GM04504 (cell line): ENCODE measurements at regions not wholly inside any gene's neighbourhood (a gene's known extent, or its start where the extent isn't known, plus 50 kb on each side); places are given as distances from the start of the nearest gene placed in this dataset.
"Not testable (repeated sequence)": the region's sequence is repeated elsewhere in the genome, so short reads cannot be mapped to it uniquely, and the experiment has no call there.

Experiments used
- DNase-seq: peaks from one replicate; pipeline ENCODE4 v3.0.0-alpha.2; 2012; ENCODE audit warnings: low read depth

DNA sequence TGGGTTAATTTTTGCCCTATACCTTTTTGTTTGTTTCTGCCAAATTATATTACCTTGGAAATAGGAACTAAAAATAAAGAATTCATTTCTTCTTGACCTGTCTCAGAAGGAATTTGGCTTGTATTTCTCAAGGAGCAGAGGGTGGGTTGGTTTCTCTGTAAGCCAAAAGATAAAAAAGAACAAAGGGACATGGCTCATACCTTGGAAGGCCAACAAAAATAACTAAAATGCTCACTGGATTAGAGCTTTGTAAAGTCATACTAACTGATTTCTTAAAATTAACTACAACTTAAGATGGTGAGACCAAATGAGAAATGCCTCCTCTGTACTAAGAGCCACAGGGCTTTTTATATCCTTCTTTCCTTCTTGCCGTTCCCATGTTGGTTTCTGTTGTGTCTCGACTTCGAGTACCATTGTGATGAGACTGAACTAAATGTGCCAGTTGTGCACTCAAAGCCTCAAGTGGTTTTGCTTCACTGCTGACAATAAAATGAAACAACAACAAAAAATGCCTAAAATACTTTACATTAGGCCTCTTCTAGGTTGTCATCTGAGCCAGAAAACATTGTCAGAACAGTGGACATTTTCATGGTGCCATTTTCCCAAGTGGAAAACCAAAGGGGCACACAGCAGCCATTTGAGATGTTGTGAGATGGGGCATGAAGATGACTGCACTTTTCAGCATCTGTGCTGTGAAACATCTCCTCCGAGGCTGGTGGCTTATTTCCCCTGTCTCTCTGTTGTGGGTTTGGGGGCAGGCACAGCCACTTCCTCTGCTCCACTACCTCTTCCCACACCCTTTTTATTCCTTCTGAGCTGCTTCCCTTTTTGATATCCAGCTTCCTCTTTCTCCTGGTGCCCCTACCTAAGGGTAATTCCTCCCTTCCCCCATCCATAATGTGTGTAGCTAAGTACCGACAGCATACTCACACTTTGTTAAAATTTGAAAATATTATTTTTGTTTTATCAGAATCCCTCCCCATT is 51.8 kb upstream of the AGR3 start:
- no peak for DNase-seq

- no peak for DNase-seq
Measured at GRCh38 chr7:16934722-16935340, 53.0 kb upstream of the AGR3 start.

DNA sequence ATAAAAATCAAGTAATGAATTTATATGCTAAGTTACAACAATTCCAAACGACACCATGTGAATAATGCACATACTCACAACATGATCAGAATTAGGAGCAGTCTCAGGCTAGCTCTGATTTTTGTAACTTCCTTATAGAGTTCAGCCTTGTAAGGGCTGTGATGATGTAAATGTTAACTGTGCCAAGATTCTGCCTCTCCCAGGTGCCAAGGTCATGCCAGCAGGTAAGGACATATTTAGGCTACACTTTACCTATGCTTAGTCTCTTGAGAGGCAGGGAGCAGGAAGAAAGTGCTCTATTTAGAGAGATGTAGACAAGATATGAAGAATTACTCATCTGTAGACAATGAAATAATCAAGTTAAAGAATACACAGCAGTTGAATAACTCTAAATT is 53.6 kb upstream of the AGR3 start:
- no peak for DNase-seq

GRCh38 chr7:16936626-16937422 is 55.0 kb upstream of the AGR3 start:
- no peak for DNase-seq

- no peak for DNase-seq
Measured at GRCh38 chr7:16939161-16939560, 57.4 kb upstream of the AGR3 start.

- no peak for DNase-seq
Measured at GRCh38 chr7:16940776-16941175, 59.0 kb upstream of the AGR3 start.

DNA sequence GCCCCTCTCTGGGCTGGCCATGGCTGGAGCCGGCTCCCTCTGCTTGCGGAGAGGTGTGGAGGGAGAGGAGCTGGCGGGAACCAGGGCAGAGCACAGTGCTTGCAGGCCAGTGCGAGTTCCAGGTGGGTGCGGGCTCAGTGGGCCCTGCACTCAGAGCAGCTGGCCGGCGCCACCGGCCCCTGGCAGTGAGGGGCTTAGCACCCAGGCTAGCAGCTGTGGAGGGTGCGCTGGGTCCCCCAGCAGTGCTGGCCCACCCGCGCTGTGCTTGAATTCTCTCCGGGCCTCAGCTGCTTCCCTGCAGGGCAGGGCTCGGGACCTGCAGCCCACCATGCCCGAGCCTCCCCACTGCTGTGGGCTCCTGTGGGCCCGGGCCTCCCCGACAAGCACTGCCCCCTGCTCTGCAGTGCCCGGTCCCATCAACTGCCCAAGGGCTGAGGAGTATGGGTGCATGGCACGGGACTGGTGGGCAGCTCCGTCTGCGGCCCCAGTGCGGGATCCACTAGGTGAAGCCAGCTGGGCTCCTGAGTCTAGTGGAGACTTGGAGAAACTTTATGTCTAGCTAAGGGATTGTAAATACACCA is 61.2 kb upstream of the AGR3 start:
- DNase-seq, result no peak

DNA sequence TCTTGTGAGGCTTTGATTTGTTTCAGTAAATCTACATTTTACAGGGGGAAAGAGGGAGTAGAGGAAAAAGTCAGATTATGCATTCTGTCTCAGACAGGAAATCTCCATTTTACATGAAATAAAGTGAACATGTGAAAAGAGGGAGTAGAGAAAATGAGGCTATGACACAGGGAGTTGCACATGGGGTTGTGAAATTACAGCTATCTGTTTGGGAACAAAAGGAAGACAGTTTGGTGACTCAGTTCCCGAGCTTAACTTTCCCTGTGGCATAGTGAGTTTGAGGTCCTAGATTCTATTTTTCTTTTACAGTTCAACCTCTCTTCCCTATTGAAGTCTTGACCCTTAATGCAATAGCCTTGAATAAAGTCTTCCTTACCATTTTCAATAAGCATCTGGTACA is 63.2 kb upstream of the AGR3 start:
- DNase-seq, result no peak

- no peak for DNase-seq
Measured at GRCh38 chr7:16945372-16945771, 63.6 kb upstream of the AGR3 start.

DNA sequence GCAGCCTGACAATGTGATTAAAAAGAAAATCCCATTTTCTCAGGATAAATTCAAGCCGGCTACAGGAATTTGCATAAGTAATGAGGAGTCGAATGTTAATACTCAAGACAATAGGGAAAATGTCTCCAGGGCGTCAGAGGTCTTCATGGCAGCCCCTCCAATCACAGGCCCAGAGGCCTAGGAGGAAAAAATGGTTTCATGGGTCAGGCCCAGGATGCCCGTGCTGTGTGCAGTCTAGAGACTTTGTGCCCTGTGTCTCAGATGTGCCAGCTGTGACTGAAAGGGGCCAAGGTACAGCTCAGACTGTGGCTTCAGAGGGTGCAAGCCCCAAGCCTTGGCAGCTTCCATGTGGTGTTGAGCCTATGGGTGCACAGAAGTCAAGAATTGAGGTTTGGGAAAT is 66.3 kb upstream of the AGR3 start:
- not testable (repeated sequence) for DNase-seq

DNA sequence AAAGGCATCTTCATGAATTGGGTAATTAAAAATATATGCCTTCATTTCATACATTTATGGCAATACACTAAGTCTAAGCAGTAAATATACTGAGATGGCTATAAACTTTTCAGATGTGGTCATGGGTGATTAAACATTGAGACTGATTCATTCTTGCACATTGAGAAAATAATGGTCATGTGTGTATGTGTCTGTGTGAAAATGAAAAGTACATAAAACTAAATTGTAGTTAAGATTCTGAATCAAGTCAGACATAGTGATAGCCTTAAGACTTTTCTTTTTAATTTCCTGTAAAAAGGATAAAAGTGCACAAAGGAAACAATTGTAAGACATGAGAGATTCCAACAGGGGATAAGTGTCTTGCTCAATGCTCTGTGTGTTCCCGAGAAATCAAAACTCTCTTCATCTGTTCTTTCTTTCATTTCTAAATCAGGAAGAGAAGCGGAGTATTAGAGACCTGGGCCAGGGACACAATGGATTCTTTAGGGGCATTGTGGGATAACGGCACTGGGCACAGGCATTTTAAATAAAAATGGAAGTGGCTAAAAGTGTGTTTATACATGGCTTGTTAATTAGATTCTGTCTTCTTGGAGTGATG is 69.8 kb upstream of the AGR3 start:
- no peak for DNase-seq

- DNase-seq, result no peak
Measured at GRCh38 chr7:16954321-16954720, 72.5 kb upstream of the AGR3 start.

GRCh38 chr7:16958724-16959123 is 76.9 kb upstream of the AGR3 start:
- no peak for DNase-seq

DNA sequence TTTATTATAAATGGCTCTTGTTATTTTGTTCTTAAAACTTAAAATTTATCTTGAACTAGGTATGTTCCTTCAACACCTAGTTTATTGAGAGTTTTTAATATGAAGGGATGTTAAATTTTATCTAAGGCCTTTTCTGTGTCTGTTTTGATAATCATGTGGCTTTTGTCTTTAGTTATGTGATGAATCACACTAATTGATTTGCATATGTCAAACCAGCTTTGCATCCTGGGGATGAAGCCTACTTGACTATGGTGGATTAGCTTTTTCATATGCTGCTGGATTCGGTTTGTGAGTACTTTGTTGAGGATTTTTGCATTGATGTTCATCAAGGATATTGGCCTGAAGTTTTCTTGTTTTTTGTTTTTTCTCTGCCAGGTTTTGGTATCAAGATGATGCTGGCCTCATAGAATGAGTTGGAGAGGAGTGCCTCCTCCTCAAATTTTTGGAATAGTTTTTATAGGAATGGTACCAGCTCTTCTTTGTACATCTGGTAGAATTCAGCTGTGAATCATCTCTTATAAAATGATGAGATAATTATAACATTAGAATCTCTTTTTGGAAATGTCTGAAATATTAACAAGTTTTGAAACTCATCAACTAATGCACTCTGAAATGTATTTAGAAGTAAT is 78.7 kb upstream of the AGR3 start:
- DNase-seq, result no peak

DNA sequence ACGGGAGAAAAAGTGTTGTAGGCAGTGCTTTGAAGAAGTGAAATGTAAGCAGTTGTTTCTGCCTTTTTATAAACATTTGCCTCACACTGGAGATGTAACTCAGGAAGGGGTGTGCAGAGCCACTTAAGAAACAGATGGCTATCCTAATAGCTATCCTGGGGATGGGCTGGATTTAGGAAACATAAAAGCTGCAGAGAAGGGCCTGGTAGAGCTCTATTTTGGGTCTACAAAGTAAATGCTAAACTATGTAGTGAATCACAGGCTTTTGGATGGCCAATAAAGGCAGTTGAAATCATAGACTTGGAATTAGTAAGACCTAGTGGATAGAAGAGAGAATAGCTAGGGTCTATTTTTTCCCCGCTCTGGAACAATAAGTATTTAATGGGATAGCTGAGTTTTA is 79.9 kb upstream of the AGR3 start:
- peak; percentile 60 for DNase-seq

GRCh38 chr7:16963044-16963443 is 81.3 kb upstream of the AGR3 start:
- no peak for DNase-seq

GRCh38 chr7:16965697-16966096 is 83.9 kb upstream of the AGR3 start:
- DNase-seq, result not testable (repeated sequence)

DNA sequence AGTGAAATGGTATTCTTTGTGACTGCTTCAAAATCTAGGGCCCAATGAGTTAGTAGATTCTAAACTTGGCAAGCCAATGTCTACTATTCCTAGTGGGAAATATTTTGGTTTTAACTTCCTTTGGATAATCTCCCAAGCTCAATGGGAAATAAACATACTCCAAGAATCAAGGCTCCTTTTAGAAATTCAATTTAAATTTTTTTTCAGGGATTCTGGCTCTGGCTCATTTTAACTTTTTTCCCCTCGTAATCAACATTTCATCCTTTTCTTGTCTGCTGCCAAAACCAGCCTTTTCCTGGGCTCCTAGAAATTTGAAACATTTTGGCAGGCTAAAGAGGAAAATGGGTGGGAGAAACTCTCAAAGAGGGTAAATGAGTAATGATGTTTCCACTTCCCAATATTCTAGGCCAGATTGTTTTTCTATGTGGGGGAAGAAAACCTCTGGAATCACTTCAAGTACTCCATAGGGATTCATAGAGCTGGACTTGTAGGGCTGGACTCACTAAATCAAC is 85.6 kb upstream of the AGR3 start:
- no peak for DNase-seq

- DNase-seq, result no peak
Measured at GRCh38 chr7:16970732-16971482, 89.1 kb upstream of the AGR3 start.

- no peak for DNase-seq
Measured at GRCh38 chr7:16975712-16976111, 93.9 kb upstream of the AGR3 start.
